ENCODE measurements at regions not wholly inside any gene's neighbourhood (a gene's known extent, or its start where the extent isn't known, plus 50 kb on each side); places are given as distances from the start of the nearest gene placed in this dataset.

- Histone ChIP-seq H4K20me1 (ENCODE audit: low read depth, low read length) (no peaks in the 10 kb centered on the region), H3K9ac (ENCODE audit: low read length) (no peak overlapping the region), H3K79me2 (ENCODE audit: insufficient read depth, low read length) (no peaks in the 10 kb centered on the region), H3K9me2 (replicated peaks; ENCODE audit: insufficient read depth, low read length) (no peaks in the 10 kb centered on the region), H3K27ac (ENCODE audit: low read depth, low read length) (no peak overlapping the region), H3K36me3 (ENCODE audit: low read length) (no peaks in the 10 kb centered on the region), H3K9me3 (ENCODE audit: insufficient read depth, low read length) (no peaks in the 10 kb centered on the region), H3K4me3 (ENCODE audit: insufficient read depth, low read length, poor library complexity, severe bottlenecking) (no peak overlapping the region), H3F3A (ENCODE audit: insufficient read depth) (no peaks in the 10 kb centered on the region), H2AFZ (ENCODE audit: low read depth, low read length, severe bottlenecking) (no peak overlapping the region), H3K27me3 (ENCODE audit: low read length) (no peaks in the 10 kb centered on the region), H3K4me2 (ENCODE audit: low read depth, low read length, poor library complexity, severe bottlenecking) (no peak overlapping the region)
- TF ChIP-seq, protein P1, sequence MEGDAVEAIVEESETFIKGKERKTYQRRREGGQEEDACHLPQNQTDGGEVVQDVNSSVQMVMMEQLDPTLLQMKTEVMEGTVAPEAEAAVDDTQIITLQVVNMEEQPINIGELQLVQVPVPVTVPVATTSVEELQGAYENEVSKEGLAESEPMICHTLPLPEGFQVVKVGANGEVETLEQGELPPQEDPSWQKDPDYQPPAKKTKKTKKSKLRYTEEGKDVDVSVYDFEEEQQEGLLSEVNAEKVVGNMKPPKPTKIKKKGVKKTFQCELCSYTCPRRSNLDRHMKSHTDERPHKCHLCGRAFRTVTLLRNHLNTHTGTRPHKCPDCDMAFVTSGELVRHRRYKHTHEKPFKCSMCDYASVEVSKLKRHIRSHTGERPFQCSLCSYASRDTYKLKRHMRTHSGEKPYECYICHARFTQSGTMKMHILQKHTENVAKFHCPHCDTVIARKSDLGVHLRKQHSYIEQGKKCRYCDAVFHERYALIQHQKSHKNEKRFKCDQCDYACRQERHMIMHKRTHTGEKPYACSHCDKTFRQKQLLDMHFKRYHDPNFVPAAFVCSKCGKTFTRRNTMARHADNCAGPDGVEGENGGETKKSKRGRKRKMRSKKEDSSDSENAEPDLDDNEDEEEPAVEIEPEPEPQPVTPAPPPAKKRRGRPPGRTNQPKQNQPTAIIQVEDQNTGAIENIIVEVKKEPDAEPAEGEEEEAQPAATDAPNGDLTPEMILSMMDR (IDR thresholded peaks at IDR 0.05; ENCODE audit: insufficient read depth, low read length, poor library complexity, severe bottlenecking): no peak
- no peak for TF ChIP-seq EZH2phosphoT487 (conservative IDR thresholded peaks at IDR 0.05; ENCODE audit: low read length)
Measured at GRCh38 chr11:8826139-8826786, 84.7 kb upstream of the AKIP1 start.

GRCh38 chr11:8826901-8827560 is 84.0 kb upstream of the AKIP1 start:
- TF ChIP-seq EZH2phosphoT487 (conservative IDR thresholded peaks at IDR 0.05; ENCODE audit: low read length): no peak
- TF ChIP-seq, protein P1 (IDR thresholded peaks at IDR 0.05; ENCODE audit: insufficient read depth, low read length, poor library complexity, severe bottlenecking): no peak
- Histone ChIP-seq H3K27me3 (ENCODE audit: low read length) (no peaks in the 10 kb centered on the region), H3K79me2 (ENCODE audit: insufficient read depth, low read length) (no peaks in the 10 kb centered on the region), H3K27ac (ENCODE audit: low read depth, low read length) (no peak overlapping the region), H3K9me3 (ENCODE audit: insufficient read depth, low read length) (no peaks in the 10 kb centered on the region), H3K4me2 (ENCODE audit: low read depth, low read length, poor library complexity, severe bottlenecking) (no peak overlapping the region), H3K4me3 (ENCODE audit: insufficient read depth, low read length, poor library complexity, severe bottlenecking) (no peak overlapping the region), H3K9me2 (replicated peaks; ENCODE audit: insufficient read depth, low read length) (no peaks in the 10 kb centered on the region), H4K20me1 (ENCODE audit: low read depth, low read length) (no peaks in the 10 kb centered on the region), H3K36me3 (ENCODE audit: low read length) (no peaks in the 10 kb centered on the region), H3F3A (ENCODE audit: insufficient read depth) (no peaks in the 10 kb centered on the region), H2AFZ (ENCODE audit: low read depth, low read length, severe bottlenecking) (no peak overlapping the region), H3K9ac (ENCODE audit: low read length) (no peak overlapping the region)

GRCh38 chr11:8828046-8828445 is 82.9 kb upstream of the AKIP1 start:
- no peaks in the 10 kb centered on the region for H3K36me3 ChIP-seq (ENCODE audit: low read length)
- no peak overlapping the region for H3K4me2 ChIP-seq (ENCODE audit: low read depth, low read length, poor library complexity, severe bottlenecking)
- H3K79me2 ChIP-seq (ENCODE audit: insufficient read depth, low read length): no peaks in the 10 kb centered on the region
- no peaks in the 10 kb centered on the region for H3K9me2 ChIP-seq (replicated peaks; ENCODE audit: insufficient read depth, low read length)
- TF ChIP-seq, protein P1 (IDR thresholded peaks at IDR 0.05; ENCODE audit: insufficient read depth, low read length, poor library complexity, severe bottlenecking): no peak
- no peak for TF ChIP-seq EZH2phosphoT487 (conservative IDR thresholded peaks at IDR 0.05; ENCODE audit: low read length)
- no peaks in the 10 kb centered on the region for H4K20me1 ChIP-seq (ENCODE audit: low read depth, low read length)
- H2AFZ ChIP-seq (ENCODE audit: low read depth, low read length, severe bottlenecking): no peak overlapping the region
- no peaks in the 10 kb centered on the region for H3K27me3 ChIP-seq (ENCODE audit: low read length)
- no peak overlapping the region for H3K4me3 ChIP-seq (ENCODE audit: insufficient read depth, low read length, poor library complexity, severe bottlenecking)
- no peak overlapping the region for H3K9ac ChIP-seq (ENCODE audit: low read length)
- no peaks in the 10 kb centered on the region for H3F3A ChIP-seq (ENCODE audit: insufficient read depth)
- H3K27ac ChIP-seq (ENCODE audit: low read depth, low read length): no peak overlapping the region
- no peaks in the 10 kb centered on the region for H3K9me3 ChIP-seq (ENCODE audit: insufficient read depth, low read length)
